BJ (cell line): ENCODE measurements at regions not wholly inside any gene's neighbourhood (a gene's known extent, or its start where the extent isn't known, plus 50 kb on each side); places are given as distances from the start of the nearest gene placed in this dataset.

Source experiments
- CTCF ChIA-PET: fragments of 350-600 bp; formaldehyde crosslinking; extraction: SDS; loops from one replicate; lab custom pipeline; 2021; ENCODE audit warnings: antibody characterized with exemption, inconsistent platforms; lab: Yijun Ruan, JAX
- POLR2A ChIA-PET: fragments of 300-600 bp; sonication (Branson Sonifier 250); formaldehyde crosslinking; extraction: SDS; loops from one replicate; lab custom pipeline; 2021; ENCODE audit warnings: antibody characterized with exemption; lab: Charles Lee
- DNase-seq: peaks from one replicate; pipeline ENCODE4 v3.0.0-alpha.2; 2011; ENCODE audit warnings: low read depth
- H3K27me3 ChIP-seq: 2 replicates; pipeline ENCODE4 v1.6.0; 2011; ENCODE audit warnings: low read length; ENCODE audit not compliant: control insufficient read depth, insufficient read depth
- H3K36me3 ChIP-seq: 2 replicates; pipeline ENCODE4 v1.5.1; 2011; ENCODE audit warnings: low read length; ENCODE audit not compliant: control insufficient read depth, insufficient read depth
- H3K4me3 ChIP-seq: 2 replicates; pipeline ENCODE4 v1.5.1; 2011; ENCODE audit warnings: low read depth, mild to moderate bottlenecking, control low read depth, low read length
- TF ChIP-seq, protein P1 (sequence below): IDR thresholded peaks from 2 replicates; pipeline ENCODE4 v1.5.1; 2011; ENCODE audit warnings: low read depth, mild to moderate bottlenecking, control low read depth, inconsistent platforms, low read length, moderate library complexity; ENCODE audit not compliant: insufficient read depth

DNA sequence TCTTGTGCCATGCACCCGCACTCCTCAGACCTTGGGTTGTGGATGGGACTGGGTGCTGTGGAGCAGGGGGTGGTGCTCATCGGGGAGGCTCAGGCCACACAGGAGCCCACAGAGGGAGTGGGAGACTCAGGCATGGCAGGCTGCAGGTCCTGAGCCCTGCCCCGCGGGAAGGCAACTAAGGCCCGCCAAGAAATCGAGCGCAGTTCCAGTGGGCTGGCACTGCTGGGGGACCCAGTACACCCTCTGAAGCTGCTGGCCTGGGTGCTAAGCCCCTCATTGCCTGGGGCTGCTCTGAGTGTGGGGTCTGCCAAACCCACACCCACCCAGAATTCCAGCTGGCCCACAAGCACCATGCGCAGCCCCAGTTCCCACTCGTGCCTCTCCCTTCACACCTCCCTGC, 450.5 kb upstream of the FGF16 start:
- TF ChIP-seq, protein P1, sequence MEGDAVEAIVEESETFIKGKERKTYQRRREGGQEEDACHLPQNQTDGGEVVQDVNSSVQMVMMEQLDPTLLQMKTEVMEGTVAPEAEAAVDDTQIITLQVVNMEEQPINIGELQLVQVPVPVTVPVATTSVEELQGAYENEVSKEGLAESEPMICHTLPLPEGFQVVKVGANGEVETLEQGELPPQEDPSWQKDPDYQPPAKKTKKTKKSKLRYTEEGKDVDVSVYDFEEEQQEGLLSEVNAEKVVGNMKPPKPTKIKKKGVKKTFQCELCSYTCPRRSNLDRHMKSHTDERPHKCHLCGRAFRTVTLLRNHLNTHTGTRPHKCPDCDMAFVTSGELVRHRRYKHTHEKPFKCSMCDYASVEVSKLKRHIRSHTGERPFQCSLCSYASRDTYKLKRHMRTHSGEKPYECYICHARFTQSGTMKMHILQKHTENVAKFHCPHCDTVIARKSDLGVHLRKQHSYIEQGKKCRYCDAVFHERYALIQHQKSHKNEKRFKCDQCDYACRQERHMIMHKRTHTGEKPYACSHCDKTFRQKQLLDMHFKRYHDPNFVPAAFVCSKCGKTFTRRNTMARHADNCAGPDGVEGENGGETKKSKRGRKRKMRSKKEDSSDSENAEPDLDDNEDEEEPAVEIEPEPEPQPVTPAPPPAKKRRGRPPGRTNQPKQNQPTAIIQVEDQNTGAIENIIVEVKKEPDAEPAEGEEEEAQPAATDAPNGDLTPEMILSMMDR: no peak
- Histone ChIP-seq H3K27me3 (no peaks in the 10 kb centered on the region), H3K36me3 (no peaks in the 10 kb centered on the region), H3K4me3 (no peak overlapping the region)
- no peak for DNase-seq
- POLR2A ChIA-PET: no interaction called here
- CTCF ChIA-PET: no interaction called here

DNA sequence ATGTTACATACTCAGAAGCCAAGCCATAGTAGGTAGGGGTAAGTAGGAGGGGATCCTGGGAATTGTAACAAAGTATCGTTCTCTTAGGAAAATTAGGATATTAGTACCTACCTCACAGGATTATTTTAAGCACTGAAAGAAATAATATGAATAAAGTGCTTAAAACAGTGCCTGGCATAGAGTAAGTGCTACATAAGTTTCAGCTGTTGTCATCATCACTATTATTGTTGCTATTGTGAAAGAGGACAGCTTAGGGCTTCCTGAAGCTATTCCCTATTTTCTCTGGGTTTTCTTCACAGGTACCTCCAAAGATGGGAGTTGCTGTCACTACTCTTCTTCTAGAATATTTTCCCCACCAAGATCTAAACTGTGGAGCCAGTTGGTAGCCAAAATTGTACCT, 443.7 kb upstream of the FGF16 start:
- TF ChIP-seq, protein P1: no peak
- ChIA-PET POLR2A (no interaction called here), CTCF (no interaction called here)
- H3K27me3 ChIP-seq: no peaks in the 10 kb centered on the region
- no peak for DNase-seq
- H3K36me3 ChIP-seq: no peaks in the 10 kb centered on the region
- H3K4me3 ChIP-seq: no peak overlapping the region

DNA sequence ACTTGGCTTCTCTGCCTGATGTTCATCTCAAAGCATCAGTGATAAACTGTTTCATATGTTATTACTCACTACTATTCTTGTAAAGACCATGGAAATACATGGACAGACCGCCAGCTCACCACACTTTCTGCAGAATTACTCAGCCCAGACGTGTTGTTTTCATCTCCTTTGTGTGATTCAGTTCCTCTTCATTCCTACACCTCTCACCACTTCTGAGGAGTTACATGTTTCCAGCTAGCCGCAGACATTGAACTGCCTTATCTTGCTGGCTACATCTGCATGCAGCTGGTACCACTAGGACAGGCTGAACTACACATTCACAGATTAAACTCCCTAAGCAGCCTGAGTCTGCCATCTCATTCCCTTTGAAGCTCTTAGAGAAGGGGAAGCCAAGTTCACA, 443.2 kb upstream of the FGF16 start:
- no peak for DNase-seq
- TF ChIP-seq, protein P1: no peak
- Histone ChIP-seq H3K27me3 (no peaks in the 10 kb centered on the region), H3K36me3 (no peaks in the 10 kb centered on the region), H3K4me3 (no peak overlapping the region)
- ChIA-PET POLR2A (no interaction called here), CTCF (no interaction called here)

DNA sequence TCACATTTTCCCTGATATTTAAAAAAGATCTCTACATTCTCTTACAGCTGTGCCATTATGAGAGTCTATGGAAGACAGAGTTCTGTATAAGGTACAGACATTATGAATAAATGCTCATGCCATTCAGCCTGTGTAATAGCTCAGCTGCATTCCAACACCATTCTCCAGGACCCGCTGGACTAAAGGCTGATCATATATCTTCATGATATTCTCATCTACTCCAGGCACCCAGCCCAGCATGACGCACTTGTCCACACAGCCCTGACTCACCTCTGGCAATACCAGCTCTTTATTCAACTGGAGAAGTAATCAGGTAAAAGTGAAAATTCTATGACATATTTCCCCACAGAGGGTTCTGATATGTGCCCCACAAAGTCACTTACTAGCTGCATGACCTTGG, 437.5 kb upstream of the FGF16 start:
- POLR2A ChIA-PET: no interaction called here
- H3K27me3 ChIP-seq: no peaks in the 10 kb centered on the region
- H3K36me3 ChIP-seq: no peaks in the 10 kb centered on the region
- CTCF ChIA-PET: no interaction called here
- no peak overlapping the region for H3K4me3 ChIP-seq
- DNase-seq: no peak
- TF ChIP-seq, protein P1: no peak

DNA sequence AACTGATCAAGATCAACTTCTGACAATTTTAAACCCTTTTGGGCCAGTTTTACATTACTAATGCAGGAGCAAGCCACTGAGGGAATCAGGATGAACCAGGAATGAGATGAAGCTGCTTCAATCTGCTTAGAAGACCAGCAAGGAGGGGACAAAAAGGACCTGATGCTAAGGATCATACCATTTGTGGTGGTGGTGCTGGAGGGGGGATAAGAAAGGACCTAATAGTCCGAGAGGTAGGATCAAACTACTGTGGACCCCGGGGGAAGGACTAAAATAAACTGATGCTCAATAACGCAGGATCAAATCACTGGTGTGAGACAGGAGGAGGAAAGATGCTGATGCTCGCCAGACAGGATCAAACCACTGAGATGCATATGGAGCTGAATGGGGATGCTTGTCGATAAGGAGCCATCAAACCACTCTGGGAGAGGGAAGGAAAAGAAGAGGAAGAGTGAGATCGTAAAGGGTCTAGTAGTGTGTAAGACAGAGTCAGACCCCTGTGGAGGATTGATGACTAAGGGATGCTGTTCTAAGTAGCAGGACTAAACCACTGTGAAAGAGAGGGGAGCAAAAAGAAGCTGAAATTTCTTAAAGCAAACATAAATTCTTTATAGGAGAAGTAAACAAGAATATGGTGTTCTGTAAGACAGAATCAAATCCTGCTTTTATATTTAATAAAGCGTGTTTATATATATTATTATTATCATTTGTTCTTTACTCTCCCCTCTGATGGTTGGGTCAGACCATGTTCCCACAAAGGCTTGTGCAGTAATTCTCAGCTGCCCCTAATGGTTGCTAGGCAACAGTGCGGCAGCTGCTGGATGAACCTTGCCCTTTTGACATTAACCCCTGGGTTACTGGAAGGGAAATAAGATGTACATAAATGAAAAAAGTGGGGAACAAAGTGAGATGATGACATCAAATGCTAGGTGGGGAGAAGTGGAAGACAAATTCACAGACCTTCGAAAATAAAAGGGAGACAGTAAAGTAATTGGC, 432.5 kb upstream of the FGF16 start:
- Histone ChIP-seq H3K36me3 (no peaks in the 10 kb centered on the region), H3K4me3 (no peak overlapping the region), H3K27me3 (no peaks in the 10 kb centered on the region)
- DNase-seq: no peak
- ChIA-PET POLR2A (no interaction called here), CTCF (no interaction called here)
- TF ChIP-seq, protein P1: no peak
